H1 (cell line): ENCODE measurements at regions not wholly inside any gene's neighbourhood (a gene's known extent, or its start where the extent isn't known, plus 50 kb on each side); places are given as distances from the start of the nearest gene placed in this dataset.

ENCODE experiments used
- CTCF ChIA-PET: fragments of 300-600 bp; sonication (Branson Sonifier 250); formaldehyde crosslinking; loops from one replicate; lab custom pipeline; 2021; ENCODE audit not compliant: partially characterized antibody; lab: Charles Lee
- POLR2A ChIA-PET: fragments of 300-600 bp; sonication (Branson Sonifier 250); formaldehyde crosslinking; loops from one replicate; lab custom pipeline; 2021; ENCODE audit warnings: inconsistent platforms; ENCODE audit not compliant: partially characterized antibody; lab: Charles Lee
- DNase-seq, 2 experiments: peaks; one replicate each; pipeline versions ENCODE4 v3.0.0 to v3.0.0-alpha.2; 2010 to 2022; ENCODE audit warnings: low spot score in 2 of 2, low read depth in 1 of 2, mixed read lengths in 1 of 2
- FAIRE-seq: peaks from 2 replicates; lab custom pipeline; 2011; peaks lifted over from hg19 to GRCh38; lab: Jason Lieb, UNC
- H2AFZ ChIP-seq: 2 replicates; pipeline ENCODE4 v1.8.1; 2012; ENCODE audit warnings: low read length, inconsistent platforms
- H2AK5ac ChIP-seq: 2 replicates; pipeline ENCODE4 v1.6.1; 2013; ENCODE audit warnings: low read depth, low read length
- H2BK120ac ChIP-seq: replicated peaks from 2 replicates; pipeline ENCODE3; 2013; ENCODE audit warnings: low read depth, low read length, inconsistent platforms
- H2BK12ac ChIP-seq: 2 replicates; pipeline ENCODE4 v1.6.1; 2013; ENCODE audit warnings: low read depth, low read length
- H2BK15ac ChIP-seq: 2 replicates; pipeline ENCODE4 v1.6.1; 2013; ENCODE audit warnings: low read length
- H2BK20ac ChIP-seq: 2 replicates; pipeline ENCODE4 v1.6.1; 2013; ENCODE audit warnings: low read length
- H2BK5ac ChIP-seq: 2 replicates; pipeline ENCODE4 v1.6.1; 2013; ENCODE audit warnings: low read depth, low read length
- H3K14ac ChIP-seq: 2 replicates; pipeline ENCODE4 v1.6.1; 2013; ENCODE audit warnings: inconsistent platforms; ENCODE audit not compliant: insufficient read length
- H3K18ac ChIP-seq: 2 replicates; pipeline ENCODE4 v1.6.1; 2013; ENCODE audit warnings: low read length; ENCODE audit errors: extremely low read depth
- H3K23ac ChIP-seq: 2 replicates; pipeline ENCODE4 v1.6.1; 2013; ENCODE audit warnings: inconsistent platforms; ENCODE audit not compliant: insufficient read length
- H3K23me2 ChIP-seq: 2 replicates; pipeline ENCODE4 v1.6.1; 2013; ENCODE audit warnings: low read depth, low read length
- H3K27ac ChIP-seq: 2 replicates; pipeline ENCODE4 v1.6.1; 2011; ENCODE audit warnings: low read depth, low read length, inconsistent platforms
- H3K27me3 ChIP-seq, 4 experiments: replicated peaks in 1 of 4; 1 replicate in 1 of 4; 2 replicates in 3 of 4; pipeline versions ENCODE4 v1.6.1 to v1.8.1; 2011 to 2013; ENCODE audit warnings: low read length in 3 of 4, mild to moderate bottlenecking in 3 of 4, inconsistent platforms in 2 of 4, mixed read lengths in 2 of 4, moderate library complexity in 1 of 4; ENCODE audit not compliant: control insufficient read depth in 3 of 4, insufficient read depth in 3 of 4; ENCODE audit errors: extremely low read depth in 1 of 4
- H3K36me3 ChIP-seq, 4 experiments: 2 replicates each; pipeline versions ENCODE4 v1.6.1 to v1.8.1; 2011 to 2013; ENCODE audit warnings: mild to moderate bottlenecking in 4 of 4, low read length in 3 of 4, moderate library complexity in 2 of 4, control low read depth in 1 of 4, inconsistent platforms in 1 of 4; ENCODE audit not compliant: insufficient read depth in 4 of 4, control insufficient read depth in 2 of 4
- H3K4ac ChIP-seq: replicated peaks from 2 replicates; pipeline ENCODE3; 2013; ENCODE audit warnings: low read length, low read depth, mixed read lengths, inconsistent platforms; ENCODE audit not compliant: insufficient read length
- H3K4me1 ChIP-seq, 4 experiments: replicated peaks in 1 of 4; 1 replicate in 1 of 4; 2 replicates in 3 of 4; pipeline versions ENCODE4 v1.6.1 to v1.8.1; 2011 to 2013; ENCODE audit warnings: low read length in 3 of 4, inconsistent platforms in 2 of 4, mixed read lengths in 1 of 4; ENCODE audit not compliant: insufficient read depth in 4 of 4, control insufficient read depth in 3 of 4
- H3K4me2 ChIP-seq, 2 experiments: 2 replicates each; pipeline versions ENCODE4 v1.6.1 to v1.8.1; 2011 to 2013; ENCODE audit warnings: low read depth in 2 of 2, low read length in 2 of 2, control low read depth in 1 of 2, inconsistent platforms in 1 of 2, mild to moderate bottlenecking in 1 of 2; ENCODE audit not compliant: insufficient read depth in 1 of 2
- H3K4me3 ChIP-seq, 4 experiments: fragments of 200-600, 300-600 bp in 1 of 4; sonication (generic), shearing (Covaris generic), sonication (Bioruptor Twin) in 1 of 4; 2 replicates each; pipeline versions ENCODE4 v1.5.1 to v1.8.1; 2011 to 2016; ENCODE audit warnings: low read length in 4 of 4, low read depth in 3 of 4, control low read depth in 2 of 4, inconsistent platforms in 2 of 4, mild to moderate bottlenecking in 2 of 4, mixed read lengths in 1 of 4, moderate library complexity in 1 of 4; ENCODE audit not compliant: insufficient read depth in 2 of 4; ENCODE audit errors: extremely low read depth in 1 of 4
- H3K56ac ChIP-seq: replicated peaks from 2 replicates; pipeline ENCODE3; 2013; ENCODE audit warnings: low read depth, mild to moderate bottlenecking, mixed read lengths, low read length, inconsistent platforms; ENCODE audit not compliant: insufficient read length
- H3K79me1 ChIP-seq: 2 replicates; pipeline ENCODE4 v1.6.1; 2013; ENCODE audit warnings: low read depth, low read length, control low read depth
- H3K79me2 ChIP-seq, 2 experiments: 2 replicates each; pipeline versions ENCODE4 v1.6.1 to v1.8.1; 2012 to 2013; ENCODE audit warnings: low read length in 2 of 2, mild to moderate bottlenecking in 2 of 2, inconsistent platforms in 1 of 2; ENCODE audit not compliant: insufficient read depth in 2 of 2, control insufficient read depth in 1 of 2
- H3K9ac ChIP-seq, 4 experiments: replicated peaks in 1 of 4; 1 replicate in 1 of 4; 2 replicates in 3 of 4; pipeline versions ENCODE4 v1.6.1 to v1.8.1; 2011 to 2013; ENCODE audit warnings: low read depth in 3 of 4, low read length in 3 of 4, control low read depth in 2 of 4, mild to moderate bottlenecking in 2 of 4, moderate library complexity in 2 of 4, inconsistent platforms in 1 of 4; ENCODE audit errors: extremely low read depth in 1 of 4
- H3K9me3 ChIP-seq, 2 experiments: 2 replicates each; pipeline versions ENCODE4 v1.6.1 to v1.8.1; 2012 to 2013; ENCODE audit warnings: mild to moderate bottlenecking in 2 of 2, moderate library complexity in 2 of 2, control low read depth in 1 of 2, inconsistent platforms in 1 of 2, low read depth in 1 of 2, low read length in 1 of 2, mixed read lengths in 1 of 2; ENCODE audit not compliant: insufficient read depth in 2 of 2
- H4K20me1 ChIP-seq, 2 experiments: replicated peaks in 1 of 2; 2 replicates each; pipeline versions ENCODE3 to v1.8.1; 2011 to 2013; ENCODE audit warnings: inconsistent platforms in 2 of 2, low read length in 2 of 2, mild to moderate bottlenecking in 1 of 2; ENCODE audit not compliant: insufficient read depth in 2 of 2, control insufficient read depth in 1 of 2
- H4K5ac ChIP-seq: 2 replicates; pipeline ENCODE4 v1.6.1; 2013; ENCODE audit warnings: low read length, low read depth, mixed read lengths, inconsistent platforms; ENCODE audit not compliant: insufficient read length
- H4K8ac ChIP-seq: 2 replicates; pipeline ENCODE4 v1.8.0; 2013; ENCODE audit warnings: mild to moderate bottlenecking, moderate library complexity, low read length, inconsistent platforms; ENCODE audit not compliant: insufficient read depth; ENCODE audit errors: extremely low read depth
- H4K91ac ChIP-seq: replicated peaks from 2 replicates; pipeline ENCODE3; 2013; ENCODE audit warnings: low read length, mixed read lengths, inconsistent platforms; ENCODE audit not compliant: insufficient read length
- ASH2L ChIP-seq: fragments of 200-600, 300-600 bp; sonication (generic); IDR thresholded peaks from one replicate; pipeline ENCODE4 v1.7.1; 2017; ENCODE audit warnings: low read length
- BACH1 ChIP-seq: IDR thresholded peaks from 2 replicates; pipeline ENCODE4 v1.6.1; 2012; ENCODE audit warnings: low read length, improper control_type of control experiment
- CEBPB ChIP-seq: IDR thresholded peaks from 2 replicates; pipeline ENCODE4 v1.6.1; 2012; ENCODE audit warnings: low read depth, low read length
- CHD1 ChIP-seq: IDR thresholded peaks from 2 replicates; pipeline ENCODE4 v1.6.1; 2012; ENCODE audit warnings: low read depth, low read length, improper control_type of control experiment
- GTF2F1 ChIP-seq: IDR thresholded peaks from 2 replicates; pipeline ENCODE4 v1.6.1; 2012; ENCODE audit warnings: low read depth, low read length, improper control_type of control experiment, borderline replicate concordance
- KDM1A ChIP-seq: fragments of 200-600, 300-600 bp; sonication (generic); IDR thresholded peaks from 2 replicates; pipeline ENCODE4 v1.7.1; 2016; ENCODE audit warnings: mild to moderate bottlenecking, low read length, borderline replicate concordance
- KDM5A ChIP-seq: fragments of 200-600 bp; IDR thresholded peaks from 2 replicates; pipeline ENCODE4 v1.7.1; 2012; ENCODE audit warnings: mild to moderate bottlenecking, low read length, inconsistent platforms, mixed read lengths
- PHF8 ChIP-seq: fragments of 200-600 bp; sonication (generic); conservative IDR thresholded peaks from 2 replicates; pipeline ENCODE4 v1.7.1; 2012; ENCODE audit warnings: low read depth, mild to moderate bottlenecking, inconsistent platforms, low read length, moderate library complexity
- POLR2AphosphoS5 ChIP-seq: IDR thresholded peaks from 2 replicates; pipeline ENCODE4 v1.6.1; 2011; ENCODE audit warnings: low read depth, low read length
- POU5F1 ChIP-seq: IDR thresholded peaks from 2 replicates; pipeline ENCODE4 v1.6.1; 2011; ENCODE audit warnings: low read depth, mild to moderate bottlenecking, low read length, moderate library complexity
- SIN3A ChIP-seq, 2 experiments: IDR thresholded peaks in 1 of 2; conservative IDR thresholded peaks in 1 of 2; 2 replicates each; pipeline ENCODE4 v1.6.1; 2011 to 2012; ENCODE audit warnings: low read length in 2 of 2, improper control_type of control experiment in 1 of 2, low read depth in 1 of 2, mild to moderate bottlenecking in 1 of 2
- SIRT6 ChIP-seq: IDR thresholded peaks from one replicate; pipeline ENCODE4 v1.7.1; 2012; ENCODE audit warnings: low read length, inconsistent platforms
- TAF7 ChIP-seq: optimal IDR thresholded peaks from 2 replicates; pipeline ENCODE3; 2011; ENCODE audit warnings: low read depth, mild to moderate bottlenecking, inconsistent platforms, low read length, moderate library complexity, borderline replicate concordance
- WGBS, 2 experiments: shearing (Covaris generic) in 1 of 2; methylation state at CpG; one replicate each; pipeline versions ENCODE4 v1.1.6 to v1.1.7; 2013 to 2015; ENCODE audit warnings: low lambda C conversion rate in 2 of 2, mixed read lengths in 2 of 2, inconsistent platforms in 1 of 2, low coverage in 1 of 2, missing lambda C conversion rate in 1 of 2; ENCODE audit not compliant: insufficient replicate concordance in 2 of 2, insufficient coverage in 1 of 2, insufficient read length in 1 of 2; ENCODE audit errors: extremely low coverage in 1 of 2, missing lambda C conversion rate in 1 of 2; 5-methylcytosine and 5-hydroxymethylcytosine counted together

DNA sequence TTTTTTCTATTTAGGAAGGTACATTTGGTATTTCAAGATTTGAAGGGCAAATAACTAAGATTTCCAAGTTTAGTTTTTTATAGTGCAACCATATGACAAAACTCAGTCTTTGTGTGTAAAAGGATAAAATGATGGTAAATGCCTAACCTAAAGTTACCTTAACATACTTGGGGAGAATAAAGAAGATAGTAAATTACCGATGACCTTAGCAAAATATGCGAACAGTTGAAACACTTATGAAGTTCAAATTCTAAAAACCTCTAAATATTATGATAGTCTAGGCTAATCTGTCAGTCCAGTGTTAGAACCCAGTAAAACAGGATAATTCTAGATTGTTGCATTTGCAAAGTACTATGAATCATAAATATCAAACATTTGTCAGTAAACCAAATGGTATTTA is 127.5 kb downstream of the PTCHD4 start:
- no peak overlapping the region for H3K4me2 ChIP-seq
- no peaks in the 10 kb centered on the region for H4K20me1 ChIP-seq
- POLR2A ChIA-PET, result no interaction called here
- no peaks in the 10 kb centered on the region for H3K79me1 ChIP-seq
- TF ChIP-seq PHF8 (no peak), CHD1 (no peak), KDM5A (no peak), CEBPB (no peak), TAF7 (no peak), SIRT6 (no peak), BACH1 (no peak), ASH2L (no peak), KDM1A (no peak), POU5F1 (no peak), POLR2AphosphoS5 (no peak), SIN3A (conservative IDR thresholded peaks at IDR 0.05 in 1 of 2, IDR thresholded peaks at IDR 0.05 in 1 of 2; ENCODE audit: low read depth in 1 of 2, low read length in 2 of 2) (no peak), GTF2F1 (no peak)
- H2BK120ac ChIP-seq, result no peak overlapping the region
- H3K14ac ChIP-seq, result no peak overlapping the region
- no peak overlapping the region for H3K4ac ChIP-seq
- H3K23ac ChIP-seq, result no peak overlapping the region
- no peak overlapping the region for H2BK12ac ChIP-seq
- no peak overlapping the region for H3K18ac ChIP-seq
- no peaks in the 10 kb centered on the region for H3K27me3 ChIP-seq
- H3K79me2 ChIP-seq, result no peaks in the 10 kb centered on the region
- H3K27ac ChIP-seq, result no peak overlapping the region
- no peak overlapping the region for H3K4me3 ChIP-seq
- H3K9me3 ChIP-seq, result no peaks in the 10 kb centered on the region
- H2AK5ac ChIP-seq, result no peak overlapping the region
- no peak overlapping the region for H2AFZ ChIP-seq
- no peak overlapping the region for H2BK15ac ChIP-seq
- no peak overlapping the region for H4K91ac ChIP-seq
- no peak overlapping the region for H2BK20ac ChIP-seq
- no peaks in the 10 kb centered on the region for H3K36me3 ChIP-seq
- FAIRE-seq, result no peak
- H4K5ac ChIP-seq, result no peak overlapping the region
- H3K4me1 ChIP-seq, result no peaks in the 10 kb centered on the region
- 94% methylated on average over 2 of the region's 2 CpGs; no CpG with 5 or more reads in 1 of the 2 experiments for WGBS, 2 experiments
- no peaks in the 10 kb centered on the region for H3K23me2 ChIP-seq
- H3K9ac ChIP-seq, result no peak overlapping the region
- H2BK5ac ChIP-seq, result no peak overlapping the region
- no peak for DNase-seq
- no peak overlapping the region for H4K8ac ChIP-seq
- no peak overlapping the region for H3K56ac ChIP-seq
- CTCF ChIA-PET, result no interaction called here
